ENCODE measurements at regions not wholly inside any gene's neighbourhood (a gene's known extent, or its start where the extent isn't known, plus 50 kb on each side); places are given as distances from the start of the nearest gene placed in this dataset.

DNA sequence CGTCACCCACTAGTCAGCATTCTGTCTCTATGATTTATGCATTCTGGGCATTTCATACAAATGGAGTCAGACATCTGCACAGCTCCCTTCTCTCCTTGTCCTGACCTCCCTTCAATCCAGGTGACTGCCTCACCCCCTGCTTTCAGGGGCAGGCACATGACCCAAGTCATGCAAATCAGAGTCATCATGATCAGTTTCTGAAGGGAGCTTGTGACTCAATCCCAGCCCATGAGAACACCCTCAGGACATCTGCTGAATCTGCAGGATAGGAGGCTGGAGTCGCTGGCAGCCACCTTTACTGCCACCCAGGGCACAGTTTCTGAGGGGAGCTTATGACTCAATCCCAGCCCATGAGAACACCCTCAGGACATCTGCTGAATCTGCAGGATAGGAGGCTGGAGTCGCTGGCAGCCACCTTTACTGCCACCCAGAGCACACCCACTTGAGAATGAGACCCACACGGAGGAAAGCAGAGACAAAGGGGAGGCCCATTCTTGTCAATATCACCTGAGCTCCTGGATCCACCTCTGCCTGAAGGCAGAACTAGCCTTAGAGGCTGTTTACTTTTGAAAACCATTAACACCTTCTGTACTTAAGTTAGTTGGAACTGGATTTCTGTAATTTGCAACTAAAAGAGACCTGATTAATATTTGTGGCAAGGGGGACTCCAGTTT is 62.3 kb upstream of the SLC25A33 start:
- Histone ChIP-seq H3K9ac (ENCODE audit: low read length) (no peak overlapping the region), H3K9me3 (ENCODE audit: control extremely low read depth in 1 of 3, control insufficient read depth in 2 of 3, insufficient read depth in 1 of 3, low read length in 2 of 3) (no peaks in the 10 kb centered on the region), H4K20me1 (ENCODE audit: control insufficient read depth, insufficient read depth, low read length, poor library complexity, severe bottlenecking) (no peaks in the 10 kb centered on the region), H3K27ac (ENCODE audit: low read length in 2 of 2) (no peak overlapping the region), H3K4me2 (replicated peaks; ENCODE audit: low read depth, low read length, poor library complexity, severe bottlenecking) (no peak overlapping the region), H2AFZ (ENCODE audit: insufficient read depth, low read depth, low read length, poor library complexity, severe bottlenecking) (no peak overlapping the region), H3K4me1 (ENCODE audit: control insufficient read depth in 2 of 2, insufficient read depth in 2 of 2, low read length in 2 of 2) (no peaks in the 10 kb centered on the region), H3K27me3 (replicated peaks in 1 of 4; ENCODE audit: control extremely low read depth in 1 of 4, control insufficient read depth in 3 of 4, insufficient read depth in 4 of 4, low read length in 3 of 4) (peaks cover 0 to 7% (median 0%) of the 10 kb centered on the region in 4 experiments), H3K79me2 (ENCODE audit: control insufficient read depth, insufficient read depth, low read length) (no peaks in the 10 kb centered on the region), H3K36me3 (replicated peaks in 1 of 2; ENCODE audit: control extremely low read depth in 1 of 2, control insufficient read depth in 1 of 2, extremely low read depth in 1 of 2, insufficient read depth in 2 of 2, low read length in 1 of 2) (no peaks in the 10 kb centered on the region), H3K4me3 (ENCODE audit: control extremely low read depth in 1 of 5, extremely low read depth in 1 of 5, insufficient read depth in 1 of 5, low read depth in 2 of 5, low read length in 4 of 5) (no peak overlapping the region)
- Mint-ChIP-seq H3K9me3 (ENCODE audit: insufficient read depth) (no peaks in the 10 kb centered on the region), H3K27ac (no peak overlapping the region), H3K27me3 (peaks cover 3% of the 10 kb centered on the region), H3K4me1 (no peaks in the 10 kb centered on the region), H3K4me3 (no peak overlapping the region)
- DNase-seq (no peak), ATAC-seq (ENCODE audit: low read depth) (no peak)
- TF ChIP-seq, protein P1, sequence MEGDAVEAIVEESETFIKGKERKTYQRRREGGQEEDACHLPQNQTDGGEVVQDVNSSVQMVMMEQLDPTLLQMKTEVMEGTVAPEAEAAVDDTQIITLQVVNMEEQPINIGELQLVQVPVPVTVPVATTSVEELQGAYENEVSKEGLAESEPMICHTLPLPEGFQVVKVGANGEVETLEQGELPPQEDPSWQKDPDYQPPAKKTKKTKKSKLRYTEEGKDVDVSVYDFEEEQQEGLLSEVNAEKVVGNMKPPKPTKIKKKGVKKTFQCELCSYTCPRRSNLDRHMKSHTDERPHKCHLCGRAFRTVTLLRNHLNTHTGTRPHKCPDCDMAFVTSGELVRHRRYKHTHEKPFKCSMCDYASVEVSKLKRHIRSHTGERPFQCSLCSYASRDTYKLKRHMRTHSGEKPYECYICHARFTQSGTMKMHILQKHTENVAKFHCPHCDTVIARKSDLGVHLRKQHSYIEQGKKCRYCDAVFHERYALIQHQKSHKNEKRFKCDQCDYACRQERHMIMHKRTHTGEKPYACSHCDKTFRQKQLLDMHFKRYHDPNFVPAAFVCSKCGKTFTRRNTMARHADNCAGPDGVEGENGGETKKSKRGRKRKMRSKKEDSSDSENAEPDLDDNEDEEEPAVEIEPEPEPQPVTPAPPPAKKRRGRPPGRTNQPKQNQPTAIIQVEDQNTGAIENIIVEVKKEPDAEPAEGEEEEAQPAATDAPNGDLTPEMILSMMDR (IDR thresholded peaks at IDR 0.05) = no peak
- TF ChIP-seq EZH2 (IDR thresholded peaks at IDR 0.05; ENCODE audit: borderline replicate concordance, insufficient read depth, low read depth, low read length, poor library complexity, severe bottlenecking) = no peak
- WGBS (ENCODE audit: insufficient coverage) = 74% methylated on average over 4 of the region's 4 CpGs
- ChIA-PET CTCF (interaction anchor here (0.6 kb wide), 1 partner anchor 185 kb away, joined by 3 read pairs; no protein-coding TSS in a partner anchor), POLR2A (no interaction called here)
- intact Hi-C loops (cut with micrococcal nuclease) = no loop called here

DNA sequence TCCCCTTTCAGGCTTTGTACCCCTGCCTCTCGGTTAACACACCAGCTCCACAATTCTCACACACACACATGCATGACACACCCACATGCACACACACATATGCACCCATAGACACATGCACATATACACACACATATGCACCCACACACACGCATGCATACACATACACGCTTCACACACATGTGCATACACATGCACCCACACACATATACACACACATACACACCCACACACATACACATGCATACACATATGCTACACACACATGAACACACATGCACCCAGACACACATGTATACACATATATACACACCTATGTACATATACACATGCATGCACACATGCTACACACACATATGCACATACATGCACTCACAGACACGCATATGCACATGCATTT is 61.7 kb upstream of the SLC25A33 start:
- DNase-seq = no peak
- no peaks in the 10 kb centered on the region for H3K9me3 ChIP-seq (ENCODE audit: control extremely low read depth in 1 of 3, control insufficient read depth in 2 of 3, insufficient read depth in 1 of 3, low read length in 2 of 3)
- H3K4me3 ChIP-seq (ENCODE audit: control extremely low read depth in 1 of 5, extremely low read depth in 1 of 5, insufficient read depth in 1 of 5, low read depth in 2 of 5, low read length in 4 of 5) = no peak overlapping the region
- 95% methylated on average over 4 of the region's 4 CpGs for WGBS (ENCODE audit: insufficient coverage)
- CTCF ChIA-PET = no interaction called here
- H3K4me3 Mint-ChIP-seq = no peak overlapping the region
- no peak overlapping the region for H3K27ac Mint-ChIP-seq
- no peak overlapping the region for H3K4me2 ChIP-seq (replicated peaks; ENCODE audit: low read depth, low read length, poor library complexity, severe bottlenecking)
- peaks cover 5% of the 10 kb centered on the region for H3K27me3 Mint-ChIP-seq
- ATAC-seq (ENCODE audit: low read depth) = no peak
- H4K20me1 ChIP-seq (ENCODE audit: control insufficient read depth, insufficient read depth, low read length, poor library complexity, severe bottlenecking) = no peaks in the 10 kb centered on the region
- no peaks in the 10 kb centered on the region for H3K9me3 Mint-ChIP-seq (ENCODE audit: insufficient read depth)
- no peak overlapping the region for H3K27ac ChIP-seq (ENCODE audit: low read length in 2 of 2)
- intact Hi-C loops (cut with micrococcal nuclease) = no loop called here
- no peaks in the 10 kb centered on the region for H3K4me1 Mint-ChIP-seq
- peaks cover 0 to 4% (median 0%) of the 10 kb centered on the region in 4 experiments for H3K27me3 ChIP-seq (replicated peaks in 1 of 4; ENCODE audit: control extremely low read depth in 1 of 4, control insufficient read depth in 3 of 4, insufficient read depth in 4 of 4, low read length in 3 of 4)
- H3K4me1 ChIP-seq (ENCODE audit: control insufficient read depth in 2 of 2, insufficient read depth in 2 of 2, low read length in 2 of 2) = no peaks in the 10 kb centered on the region
- H3K9ac ChIP-seq (ENCODE audit: low read length) = no peak overlapping the region
- H3K79me2 ChIP-seq (ENCODE audit: control insufficient read depth, insufficient read depth, low read length) = no peaks in the 10 kb centered on the region
- no peaks in the 10 kb centered on the region for H3K36me3 ChIP-seq (replicated peaks in 1 of 2; ENCODE audit: control extremely low read depth in 1 of 2, control insufficient read depth in 1 of 2, extremely low read depth in 1 of 2, insufficient read depth in 2 of 2, low read length in 1 of 2)
- TF ChIP-seq EZH2 (IDR thresholded peaks at IDR 0.05; ENCODE audit: borderline replicate concordance, insufficient read depth, low read depth, low read length, poor library complexity, severe bottlenecking) = no peak
- TF ChIP-seq, protein P1 (IDR thresholded peaks at IDR 0.05) = no peak
- H2AFZ ChIP-seq (ENCODE audit: insufficient read depth, low read depth, low read length, poor library complexity, severe bottlenecking) = no peak overlapping the region
- POLR2A ChIA-PET = no interaction called here
